Gastrocnemius medialis (tissue), 4 donors: ENCODE measurements at regions not wholly inside any gene's neighbourhood (a gene's known extent, or its start where the extent isn't known, plus 50 kb on each side); places are given as distances from the start of the nearest gene placed in this dataset.

Experiments
- ATAC-seq, 2 donors: fragments of 150-250 bp; one replicate each; pipeline ENCODE4 v1.9.1; 2016
- DNase-seq, 2 donors: peaks; one replicate each; pipeline ENCODE4 v3.0.0-alpha.2; 2019
- H3K27ac ChIP-seq, 4 donors: fragments of 200-600 bp; sonication (generic); 1 replicate in 1 of 4; 2 replicates in 3 of 4; pipeline ENCODE4 v1.5.1; 2016 to 2018; ENCODE audit warnings: mild to moderate bottlenecking in 2 of 4, moderate library complexity in 1 of 4
- H3K27me3 ChIP-seq, 3 donors: fragments of 200-600 bp; sonication (generic) in 2 of 3; 1 replicate in 1 of 3; 2 replicates in 2 of 3; pipeline versions ENCODE4 v1.5.1 to v1.6.0; 2016 to 2019; ENCODE audit warnings: mild to moderate bottlenecking in 1 of 3, moderate library complexity in 1 of 3
- H3K36me3 ChIP-seq, 2 donors: fragments of 200-600 bp; sonication (generic) in 1 of 2; one replicate each; pipeline ENCODE4 v1.5.1; 2017 to 2018
- H3K4me1 ChIP-seq, 2 donors: fragments of 200-600 bp; sonication (generic) in 1 of 2; one replicate each; pipeline ENCODE4 v1.5.1; 2016 to 2017; ENCODE audit warnings: mild to moderate bottlenecking in 2 of 2
- H3K4me3 ChIP-seq, 4 donors: fragments of 200-600 bp; sonication (generic) in 3 of 4; 1 replicate in 1 of 4; 2 replicates in 3 of 4; pipeline ENCODE4 v1.5.1; 2016 to 2019; ENCODE audit warnings: mild to moderate bottlenecking in 2 of 4
- H3K9me3 ChIP-seq, 3 donors: fragments of 200-600 bp; sonication (generic) in 2 of 3; 1 replicate in 1 of 3; 2 replicates in 2 of 3; pipeline ENCODE4 v1.5.1; 2016 to 2019
- POLR2A ChIP-seq, 2 donors: fragments of 450-650 bp; IDR thresholded peaks; one replicate each; pipeline ENCODE4 v1.6.1; 2017; ENCODE audit warnings: antibody characterized with exemption in 2 of 2, mild to moderate bottlenecking in 2 of 2, moderate library complexity in 2 of 2
- in situ Hi-C, 4 donors: fragments of 200-750 bp; cut with MboI; loops; one replicate each; pipeline versions ENCODE4 v1.15.0 to v1.8.0; 2017; ENCODE audit warnings: low sequenced_read_pairs in 4 of 4
- intact Hi-C: fragments of 100-400 bp; cut with DNase I; formaldehyde crosslinking; loops from one replicate; pipeline ENCODE4 v1.15.1; 2023; ENCODE audit warnings: low total_unique reads
- TF ChIP-seq, protein P1 (sequence below), 5 experiments: fragments of 450-650 bp in 3 of 5; fragments of 200-600 bp in 2 of 5; sonication (generic) in 2 of 5; IDR thresholded peaks in 4 of 5; conservative IDR thresholded peaks in 1 of 5; 1 replicate in 4 of 5; 2 replicates in 1 of 5; pipeline ENCODE4 v1.5.1; 2016 to 2019; ENCODE audit warnings: antibody characterized with exemption in 5 of 5, mild to moderate bottlenecking in 3 of 5, moderate library complexity in 3 of 5

DNA sequence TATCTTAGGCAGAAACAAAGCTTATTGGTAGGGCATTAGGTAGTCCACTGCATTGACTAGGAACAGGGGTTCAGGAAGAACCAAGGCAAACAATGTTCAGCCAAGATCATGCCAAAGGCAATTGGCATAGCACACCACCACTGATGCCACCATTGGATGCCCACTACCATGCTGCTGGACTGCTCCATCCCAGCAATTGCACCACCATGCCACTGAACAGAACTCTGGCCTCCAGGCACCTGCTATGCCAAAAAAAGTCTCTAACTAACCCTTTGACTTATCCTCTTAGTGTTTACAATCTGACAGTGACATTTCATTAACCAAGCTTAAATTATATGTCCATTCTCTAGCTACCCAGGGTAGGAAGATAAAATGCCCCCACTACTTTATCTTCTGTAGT, 509.6 kb upstream of the CAMK1G start:
- intact Hi-C loops = no loop called here
- in situ Hi-C loops = no loop called here

DNA sequence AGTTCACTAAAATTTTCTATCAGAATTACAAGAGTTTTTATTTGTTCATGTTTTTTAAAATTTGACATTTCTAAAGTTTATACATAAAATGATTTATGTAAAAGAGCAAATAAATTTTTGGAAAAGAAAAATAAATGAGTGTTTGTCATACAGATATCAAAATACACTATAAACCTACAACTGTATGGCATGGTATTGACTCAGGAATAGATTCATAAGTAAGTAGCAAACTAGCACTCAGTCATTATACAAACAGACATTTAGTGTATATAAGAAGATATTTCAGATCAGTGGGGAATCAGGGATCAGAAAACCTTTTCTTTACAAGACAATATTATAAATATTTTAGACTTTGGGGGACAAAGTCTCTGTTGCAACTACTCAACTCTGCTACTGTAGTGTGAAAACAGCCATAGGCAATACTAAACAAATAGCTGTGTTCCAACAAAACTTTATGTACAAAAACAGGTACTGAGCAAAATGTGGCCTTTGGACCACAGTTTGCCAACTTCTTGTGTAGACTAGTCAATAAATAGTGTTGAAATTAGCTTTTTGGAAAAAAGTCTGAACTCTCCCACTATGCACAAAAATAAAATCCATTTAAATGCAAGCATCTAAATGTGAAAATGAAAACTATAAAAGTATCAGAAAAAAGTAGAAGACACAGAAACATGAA, 508.8 kb upstream of the CAMK1G start:
- in situ Hi-C loops = no loop called here

More for the DNA sequence above, 509.6 kb upstream of the CAMK1G start:
- no peak for ATAC-seq
- Histone ChIP-seq H3K36me3 (no peaks in the 10 kb centered on the region), H3K9me3 (no peaks in the 10 kb centered on the region), H3K4me1 (no peaks in the 10 kb centered on the region), H3K27ac (no peak overlapping the region), H3K4me3 (no peak overlapping the region), H3K27me3 (no peaks in the 10 kb centered on the region)
- DNase-seq = no peak
- TF ChIP-seq, protein P1, sequence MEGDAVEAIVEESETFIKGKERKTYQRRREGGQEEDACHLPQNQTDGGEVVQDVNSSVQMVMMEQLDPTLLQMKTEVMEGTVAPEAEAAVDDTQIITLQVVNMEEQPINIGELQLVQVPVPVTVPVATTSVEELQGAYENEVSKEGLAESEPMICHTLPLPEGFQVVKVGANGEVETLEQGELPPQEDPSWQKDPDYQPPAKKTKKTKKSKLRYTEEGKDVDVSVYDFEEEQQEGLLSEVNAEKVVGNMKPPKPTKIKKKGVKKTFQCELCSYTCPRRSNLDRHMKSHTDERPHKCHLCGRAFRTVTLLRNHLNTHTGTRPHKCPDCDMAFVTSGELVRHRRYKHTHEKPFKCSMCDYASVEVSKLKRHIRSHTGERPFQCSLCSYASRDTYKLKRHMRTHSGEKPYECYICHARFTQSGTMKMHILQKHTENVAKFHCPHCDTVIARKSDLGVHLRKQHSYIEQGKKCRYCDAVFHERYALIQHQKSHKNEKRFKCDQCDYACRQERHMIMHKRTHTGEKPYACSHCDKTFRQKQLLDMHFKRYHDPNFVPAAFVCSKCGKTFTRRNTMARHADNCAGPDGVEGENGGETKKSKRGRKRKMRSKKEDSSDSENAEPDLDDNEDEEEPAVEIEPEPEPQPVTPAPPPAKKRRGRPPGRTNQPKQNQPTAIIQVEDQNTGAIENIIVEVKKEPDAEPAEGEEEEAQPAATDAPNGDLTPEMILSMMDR (IDR thresholded peaks at IDR 0.05 in 4 of 5, conservative IDR thresholded peaks at IDR 0.05 in 1 of 5) = no peak
- no peak for TF ChIP-seq POLR2A (IDR thresholded peaks at IDR 0.05)

DNA sequence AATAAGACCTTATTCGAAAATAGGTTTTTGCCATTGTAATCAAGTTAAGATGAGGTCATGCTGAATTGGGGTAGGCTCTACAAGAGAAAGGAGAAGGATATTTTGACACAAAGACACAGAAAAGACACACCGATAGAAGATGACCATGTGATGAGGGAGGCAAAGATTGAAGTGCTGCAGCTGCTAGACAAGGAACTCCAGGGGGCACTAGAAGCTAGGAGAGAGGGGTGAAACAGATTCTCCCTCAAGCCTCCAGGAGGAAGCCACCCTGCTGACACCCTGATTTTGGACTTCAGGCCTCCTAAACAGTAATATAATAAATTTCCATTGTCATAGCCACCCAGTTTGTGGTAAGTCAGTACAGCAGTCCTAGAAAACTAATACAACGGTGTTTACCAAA, 506.8 kb upstream of the CAMK1G start:
- H3K4me1 ChIP-seq = no peaks in the 10 kb centered on the region
- H3K27me3 ChIP-seq = no peaks in the 10 kb centered on the region
- intact Hi-C loops (no loop called here), in situ Hi-C loops (no loop called here)
- no peak for DNase-seq
- TF ChIP-seq POLR2A (IDR thresholded peaks at IDR 0.05) = no peak
- TF ChIP-seq, protein P1 (IDR thresholded peaks at IDR 0.05 in 4 of 5, conservative IDR thresholded peaks at IDR 0.05 in 1 of 5) = no peak
- H3K27ac ChIP-seq = no peak overlapping the region
- H3K9me3 ChIP-seq = no peaks in the 10 kb centered on the region
- H3K36me3 ChIP-seq = no peaks in the 10 kb centered on the region
- no peak for ATAC-seq
- H3K4me3 ChIP-seq = no peak overlapping the region

More for the DNA sequence above, 508.8 kb upstream of the CAMK1G start:
- ATAC-seq (no peak), DNase-seq (no peak)
- Histone ChIP-seq H3K27me3 (no peaks in the 10 kb centered on the region), H3K4me3 (no peak overlapping the region), H3K9me3 (no peaks in the 10 kb centered on the region), H3K27ac (no peak overlapping the region), H3K4me1 (no peaks in the 10 kb centered on the region), H3K36me3 (no peaks in the 10 kb centered on the region)
- intact Hi-C loops = no loop called here
- TF ChIP-seq POLR2A (IDR thresholded peaks at IDR 0.05) = no peak
- TF ChIP-seq, protein P1 (IDR thresholded peaks at IDR 0.05 in 4 of 5, conservative IDR thresholded peaks at IDR 0.05 in 1 of 5) = no peak

DNA sequence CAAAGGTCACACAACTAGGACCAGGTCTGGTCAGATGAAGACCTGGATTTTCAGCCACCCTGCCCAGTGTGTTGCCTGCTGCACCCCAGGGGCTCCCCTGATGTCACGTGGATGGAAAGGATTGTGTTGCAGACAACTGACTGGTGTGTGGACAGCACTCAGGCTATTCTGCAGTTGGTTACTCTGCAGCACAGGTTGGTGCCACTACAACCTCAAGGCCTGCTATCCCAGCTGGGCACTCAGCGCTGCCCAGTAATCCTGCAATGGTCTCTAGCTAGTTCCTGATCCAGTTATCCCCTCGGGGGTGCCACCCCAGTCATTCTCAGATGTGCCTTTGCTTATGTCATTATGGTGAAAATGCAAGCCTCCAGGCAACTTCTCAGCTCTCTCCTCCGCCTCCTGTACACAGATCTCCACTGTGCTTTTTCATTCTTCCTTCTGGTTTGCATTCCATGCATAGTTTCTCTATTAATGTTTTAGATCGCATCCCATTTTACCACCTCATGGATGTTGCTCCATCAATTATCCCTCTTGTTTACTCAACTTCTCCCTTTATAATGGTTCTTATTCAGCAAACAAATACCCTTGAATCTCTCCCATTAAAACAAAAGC, 503.2 kb upstream of the CAMK1G start:
- H3K4me3 ChIP-seq = no peak overlapping the region
- DNase-seq (no peak), ATAC-seq (no peak)
- no peak for TF ChIP-seq POLR2A (IDR thresholded peaks at IDR 0.05)
- TF ChIP-seq, protein P1 (IDR thresholded peaks at IDR 0.05 in 4 of 5, conservative IDR thresholded peaks at IDR 0.05 in 1 of 5) = no peak
- intact Hi-C loops = no loop called here
- in situ Hi-C loops = no loop called here
- no peaks in the 10 kb centered on the region for H3K27me3 ChIP-seq
- no peak overlapping the region for H3K27ac ChIP-seq
- no peaks in the 10 kb centered on the region for H3K4me1 ChIP-seq
- no peaks in the 10 kb centered on the region for H3K36me3 ChIP-seq
- no peaks in the 10 kb centered on the region for H3K9me3 ChIP-seq
